ENCODE measurements at regions not wholly inside any gene's neighbourhood (a gene's known extent, or its start where the extent isn't known, plus 50 kb on each side); places are given as distances from the start of the nearest gene placed in this dataset.

- TF ChIP-seq NR3C1 (CRISPR knock-in tag; IDR thresholded peaks at IDR 0.05) = no peak
- no peak for TF ChIP-seq BRF1 (IDR thresholded peaks at IDR 0.05; ENCODE audit: borderline replicate concordance, extremely low read depth, insufficient read length)
- TF ChIP-seq SREBF2 (CRISPR knock-in tag; IDR thresholded peaks at IDR 0.05) = no peak
These were observed 138.6 kb upstream of the B3GALT2 start for GRCh38 chr1:193325042-193325441.

All from K562 (cell line).